ENCODE measurements at regions not wholly inside any gene's neighbourhood (a gene's known extent, or its start where the extent isn't known, plus 50 kb on each side); places are given as distances from the start of the nearest gene placed in this dataset.

DNA sequence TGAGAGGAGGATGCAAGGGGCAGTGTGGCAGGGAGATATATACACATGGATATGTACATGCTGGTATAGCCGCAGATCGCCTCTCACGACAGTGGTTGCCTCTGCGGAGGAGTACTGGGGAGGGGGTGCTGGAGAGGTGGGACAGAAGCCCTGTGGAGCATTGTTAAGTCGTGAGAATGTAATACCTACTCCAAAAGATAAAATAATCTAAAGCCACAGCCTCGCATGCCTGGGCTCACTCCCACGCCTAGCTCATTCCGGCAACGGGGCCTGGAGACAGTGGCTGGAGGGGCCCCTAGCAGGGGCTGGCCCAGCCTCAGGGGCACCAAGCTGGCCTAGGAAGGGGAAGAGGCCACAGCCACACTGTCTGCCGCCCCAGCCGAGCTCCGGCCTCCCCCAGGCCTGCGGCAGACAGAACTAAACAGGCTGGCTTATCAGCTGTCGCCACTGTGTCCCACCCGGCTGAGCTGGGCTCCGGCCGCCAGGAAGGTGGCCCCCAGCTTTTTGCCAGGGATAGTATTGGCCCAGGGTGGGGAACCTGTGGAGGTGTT, 65.1 kb upstream of the LCTL start:
- DNase-seq (ENCODE audit: low read depth), result no peak
- H3K4me3 ChIP-seq (ENCODE audit: low read depth, low read length), result no peak overlapping the region
- TF ChIP-seq, protein P1, sequence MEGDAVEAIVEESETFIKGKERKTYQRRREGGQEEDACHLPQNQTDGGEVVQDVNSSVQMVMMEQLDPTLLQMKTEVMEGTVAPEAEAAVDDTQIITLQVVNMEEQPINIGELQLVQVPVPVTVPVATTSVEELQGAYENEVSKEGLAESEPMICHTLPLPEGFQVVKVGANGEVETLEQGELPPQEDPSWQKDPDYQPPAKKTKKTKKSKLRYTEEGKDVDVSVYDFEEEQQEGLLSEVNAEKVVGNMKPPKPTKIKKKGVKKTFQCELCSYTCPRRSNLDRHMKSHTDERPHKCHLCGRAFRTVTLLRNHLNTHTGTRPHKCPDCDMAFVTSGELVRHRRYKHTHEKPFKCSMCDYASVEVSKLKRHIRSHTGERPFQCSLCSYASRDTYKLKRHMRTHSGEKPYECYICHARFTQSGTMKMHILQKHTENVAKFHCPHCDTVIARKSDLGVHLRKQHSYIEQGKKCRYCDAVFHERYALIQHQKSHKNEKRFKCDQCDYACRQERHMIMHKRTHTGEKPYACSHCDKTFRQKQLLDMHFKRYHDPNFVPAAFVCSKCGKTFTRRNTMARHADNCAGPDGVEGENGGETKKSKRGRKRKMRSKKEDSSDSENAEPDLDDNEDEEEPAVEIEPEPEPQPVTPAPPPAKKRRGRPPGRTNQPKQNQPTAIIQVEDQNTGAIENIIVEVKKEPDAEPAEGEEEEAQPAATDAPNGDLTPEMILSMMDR (IDR thresholded peaks at IDR 0.05; ENCODE audit: control insufficient read depth, extremely low read depth, insufficient read depth), result no peak

DNA sequence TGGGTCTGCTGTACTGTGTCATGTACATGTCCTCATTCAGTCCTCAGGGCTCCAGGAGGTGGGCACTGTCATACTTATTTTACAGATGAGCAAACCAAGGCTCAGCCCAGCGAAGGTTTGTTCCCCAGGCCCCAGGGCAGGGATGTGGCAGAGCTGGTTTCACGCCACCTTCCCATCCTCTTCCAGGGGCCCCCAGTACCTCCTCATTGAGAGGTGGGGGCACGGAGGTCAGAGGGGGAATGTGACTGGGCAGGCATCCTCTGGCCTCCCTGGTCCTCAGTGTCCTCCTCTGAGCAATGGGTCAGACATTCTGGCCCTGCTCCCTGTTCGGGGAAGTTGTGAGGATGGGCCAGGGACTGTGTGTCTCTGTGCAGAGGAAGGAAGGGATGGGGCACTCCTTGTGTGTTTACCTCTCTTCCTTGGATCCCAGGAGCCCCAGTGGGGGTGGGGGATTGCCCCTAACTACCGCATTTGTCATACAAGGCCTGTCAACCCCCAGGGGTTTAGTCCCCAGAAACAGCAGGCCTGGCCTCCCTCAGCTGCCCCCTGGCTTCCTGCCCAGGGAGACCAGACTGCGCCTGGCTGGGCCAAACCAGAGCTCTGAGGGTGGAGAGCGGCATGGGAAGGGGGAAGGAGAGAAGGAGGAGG, 65.9 kb upstream of the LCTL start:
- H3K4me3 ChIP-seq (ENCODE audit: low read depth, low read length), result no peak overlapping the region
- TF ChIP-seq, protein P1 (IDR thresholded peaks at IDR 0.05; ENCODE audit: control insufficient read depth, extremely low read depth, insufficient read depth), result no peak
- no peak for DNase-seq (ENCODE audit: low read depth)

DNA sequence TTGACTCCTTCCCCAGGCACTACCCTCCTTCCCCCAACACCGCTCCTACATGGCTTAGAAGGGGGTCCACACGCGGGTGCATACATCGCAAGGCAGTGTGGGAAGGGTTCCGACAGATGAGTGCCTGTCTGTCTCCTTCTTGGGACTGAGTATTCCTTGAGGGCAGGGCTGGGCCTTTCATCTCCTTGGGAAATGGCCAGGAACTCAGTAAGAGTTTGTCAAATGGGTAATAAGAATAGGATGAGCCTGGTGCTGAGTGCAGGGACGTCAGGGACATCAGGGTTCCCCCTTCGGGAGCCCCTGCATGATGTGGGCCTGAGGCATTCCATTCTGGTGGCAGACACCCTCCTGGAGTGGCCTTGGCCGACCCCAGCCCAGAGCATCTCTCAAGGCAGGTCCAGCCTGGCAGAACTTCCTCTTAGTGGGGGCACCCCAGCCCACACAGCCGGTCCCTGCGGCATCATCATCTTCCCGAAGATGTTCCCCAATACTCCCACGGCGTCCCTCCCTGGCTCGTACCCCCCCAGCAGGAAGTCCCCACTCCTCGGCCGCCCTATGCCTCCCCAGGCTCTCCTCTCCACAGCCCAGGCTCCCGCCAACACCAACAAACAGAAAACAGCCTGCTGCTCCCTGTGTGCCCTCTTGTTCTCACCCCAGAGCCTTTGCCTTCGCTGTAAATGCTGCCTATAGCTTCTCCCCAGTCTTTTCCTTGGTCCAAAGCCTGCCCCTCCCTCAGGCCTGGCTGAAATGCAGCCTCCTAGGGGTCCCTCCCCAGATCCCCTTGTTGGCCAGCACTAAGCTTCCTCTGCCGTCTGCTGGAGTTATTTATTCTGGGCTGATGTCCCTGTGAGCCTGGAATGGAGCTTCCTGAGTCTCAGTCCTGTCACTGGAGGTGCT, 67.5 kb upstream of the LCTL start:
- DNase-seq (ENCODE audit: low read depth), result no peak
- TF ChIP-seq, protein P1 (IDR thresholded peaks at IDR 0.05; ENCODE audit: control insufficient read depth, extremely low read depth, insufficient read depth), result no peak
- H3K4me3 ChIP-seq (ENCODE audit: low read depth, low read length), result no peak overlapping the region

DNA sequence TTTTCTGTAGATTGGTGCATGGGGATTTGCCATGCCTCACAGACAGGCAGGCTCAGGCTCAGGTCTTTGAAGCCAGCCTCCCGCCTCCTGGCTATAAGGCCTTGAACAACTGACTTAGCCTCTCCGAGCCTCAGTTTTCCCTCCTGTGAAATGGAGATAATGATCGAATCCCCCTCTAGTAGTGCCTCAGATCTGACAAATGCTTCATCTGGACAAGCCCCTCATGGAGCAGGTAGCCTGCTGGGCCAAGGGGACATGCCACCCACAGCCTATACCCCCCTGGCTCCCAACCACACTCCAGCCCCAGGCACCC, 68.1 kb upstream of the LCTL start:
- TF ChIP-seq, protein P1 (IDR thresholded peaks at IDR 0.05; ENCODE audit: control insufficient read depth, extremely low read depth, insufficient read depth), result no peak
- no peak overlapping the region for H3K4me3 ChIP-seq (ENCODE audit: low read depth, low read length)
- no peak for DNase-seq (ENCODE audit: low read depth)

DNA sequence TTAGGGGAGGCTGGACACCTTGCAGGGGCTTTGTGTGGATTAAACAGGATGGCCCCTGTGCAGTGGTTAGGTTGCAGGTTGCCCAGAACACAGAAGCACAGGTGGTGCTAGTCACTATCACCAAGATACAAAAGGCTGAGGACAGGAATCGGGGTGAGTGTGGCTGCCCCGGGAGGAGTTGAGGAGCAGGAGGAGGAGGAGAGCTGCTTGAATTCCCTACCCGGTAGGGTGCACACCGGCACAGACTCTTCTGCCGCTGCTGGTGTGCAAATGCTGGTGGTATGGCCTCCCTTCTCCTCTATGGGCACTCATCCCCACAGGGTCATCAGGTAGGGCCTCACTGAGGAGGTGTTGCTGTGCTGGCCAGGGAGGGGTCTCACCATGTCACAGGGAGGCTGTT, 67.5 kb upstream of the SMAD6 start:
- TF ChIP-seq, protein P1 (IDR thresholded peaks at IDR 0.05; ENCODE audit: control insufficient read depth, extremely low read depth, insufficient read depth), result no peak
- DNase-seq (ENCODE audit: low read depth), result no peak
- no peak overlapping the region for H3K4me3 ChIP-seq (ENCODE audit: low read depth, low read length)

DNA sequence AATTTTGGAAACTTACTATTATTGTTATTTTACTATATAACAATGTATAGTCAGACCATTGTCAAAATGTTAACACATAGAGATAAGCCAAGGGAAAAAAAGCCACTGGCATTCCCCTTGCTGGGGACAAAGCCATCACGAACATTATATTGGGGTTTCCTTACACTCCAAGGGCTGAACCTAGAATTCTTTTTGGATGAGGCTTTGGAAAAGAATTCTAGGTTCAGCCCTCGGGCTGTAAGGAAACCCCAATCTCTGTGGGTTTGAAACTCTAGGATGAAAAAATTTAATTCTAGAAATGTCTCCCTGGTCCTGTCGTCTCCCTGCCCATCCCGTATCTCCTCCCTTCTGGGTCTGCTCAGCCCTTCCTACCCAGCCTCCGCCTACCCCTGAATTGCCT, 67.0 kb upstream of the SMAD6 start:
- TF ChIP-seq, protein P1 (IDR thresholded peaks at IDR 0.05; ENCODE audit: control insufficient read depth, extremely low read depth, insufficient read depth), result no peak

More for the DNA sequence above, 67.0 kb upstream of the SMAD6 start:
- H3K4me3 ChIP-seq (ENCODE audit: low read depth, low read length), result no peak overlapping the region
- no peak for DNase-seq (ENCODE audit: low read depth)
